Epithelial cell of prostate (primary cell): ENCODE measurements at regions not wholly inside any gene's neighbourhood (a gene's known extent, or its start where the extent isn't known, plus 50 kb on each side); places are given as distances from the start of the nearest gene placed in this dataset.

ENCODE experiments used
- DNase-seq: peaks from one replicate; pipeline ENCODE4 v3.0.0-alpha.2; 2011; ENCODE audit warnings: low read depth, low spot score
- H3K27ac ChIP-seq: fragments of 450-650 bp; 2 replicates; pipeline ENCODE4 v1.5.1; 2017; ENCODE audit warnings: mild to moderate bottlenecking

- no peak for DNase-seq
- no peak overlapping the region for H3K27ac ChIP-seq
These were observed 946.8 kb downstream of the OTOL1 start for GRCh38 chr3:162443376-162443775.

GRCh38 chr3:162468791-162469190 is 972.2 kb downstream of the OTOL1 start:
- H3K27ac ChIP-seq: no peak overlapping the region
- DNase-seq: no peak

- no peak for DNase-seq
- H3K27ac ChIP-seq: no peak overlapping the region
These were observed 990.5 kb downstream of the OTOL1 start for GRCh38 chr3:162487138-162487537.

- no peak for DNase-seq
- no peak overlapping the region for H3K27ac ChIP-seq
These were observed 993.2 kb downstream of the OTOL1 start for GRCh38 chr3:162489853-162490252.

GRCh38 chr3:162491952-162492351 is 995.3 kb downstream of the OTOL1 start:
- H3K27ac ChIP-seq: no peak overlapping the region
- DNase-seq: no peak

- DNase-seq: no peak
- H3K27ac ChIP-seq: no peak overlapping the region
These were observed 996.0 kb downstream of the OTOL1 start for GRCh38 chr3:162492446-162493081.

- no peak overlapping the region for H3K27ac ChIP-seq
These were observed 1002.0 kb downstream of the OTOL1 start for GRCh38 chr3:162498626-162499025.

GRCh38 chr3:162507397-162507796 is 1010.8 kb downstream of the OTOL1 start:
- no peak for DNase-seq

More at GRCh38 chr3:162498626-162499025, 1002.0 kb downstream of the OTOL1 start:
- no peak for DNase-seq

GRCh38 chr3:162512488-162512887 is 1015.9 kb downstream of the OTOL1 start:
- H3K27ac ChIP-seq: no peak overlapping the region
- DNase-seq: no peak

More at GRCh38 chr3:162507397-162507796, 1010.8 kb downstream of the OTOL1 start:
- no peak overlapping the region for H3K27ac ChIP-seq

- H3K27ac ChIP-seq: no peak overlapping the region
- DNase-seq: no peak
These were observed 1020.5 kb downstream of the OTOL1 start for GRCh38 chr3:162517110-162517509.

- DNase-seq: no peak
- H3K27ac ChIP-seq: no peak overlapping the region
These were observed 1025.1 kb downstream of the OTOL1 start for GRCh38 chr3:162521669-162522068.

GRCh38 chr3:162525066-162525742 is 1028.6 kb downstream of the OTOL1 start:
- no peak for DNase-seq
- H3K27ac ChIP-seq: no peak overlapping the region

- no peak for DNase-seq
- H3K27ac ChIP-seq: no peak overlapping the region
These were observed 1029.2 kb downstream of the OTOL1 start for GRCh38 chr3:162525771-162526170.

- DNase-seq: no peak
These were observed 1037.8 kb downstream of the OTOL1 start for GRCh38 chr3:162534431-162534830.

GRCh38 chr3:162538491-162538890 is 1041.9 kb downstream of the OTOL1 start:
- DNase-seq: no peak
- no peak overlapping the region for H3K27ac ChIP-seq

More at GRCh38 chr3:162534431-162534830, 1037.8 kb downstream of the OTOL1 start:
- H3K27ac ChIP-seq: no peak overlapping the region

GRCh38 chr3:162538906-162539305 is 1042.3 kb downstream of the OTOL1 start:
- H3K27ac ChIP-seq: no peak overlapping the region

GRCh38 chr3:162540421-162540820 is 1043.8 kb downstream of the OTOL1 start:
- no peak for DNase-seq

More at GRCh38 chr3:162538906-162539305, 1042.3 kb downstream of the OTOL1 start:
- DNase-seq: no peak

GRCh38 chr3:162541923-162542322 is 1045.3 kb downstream of the OTOL1 start:
- DNase-seq: no peak
- H3K27ac ChIP-seq: no peak overlapping the region

More at GRCh38 chr3:162540421-162540820, 1043.8 kb downstream of the OTOL1 start:
- no peak overlapping the region for H3K27ac ChIP-seq

- DNase-seq: no peak
These were observed 1047.6 kb downstream of the OTOL1 start for GRCh38 chr3:162544246-162544645.

GRCh38 chr3:162546910-162547309 is 1050.3 kb downstream of the OTOL1 start:
- DNase-seq: no peak
- H3K27ac ChIP-seq: no peak overlapping the region

More at GRCh38 chr3:162544246-162544645, 1047.6 kb downstream of the OTOL1 start:
- no peak overlapping the region for H3K27ac ChIP-seq

- DNase-seq: no peak
- H3K27ac ChIP-seq: no peak overlapping the region
These were observed 1050.7 kb downstream of the OTOL1 start for GRCh38 chr3:162547321-162547720.

GRCh38 chr3:162555761-162556160 is 1059.2 kb downstream of the OTOL1 start:
- H3K27ac ChIP-seq: no peak overlapping the region
- no peak for DNase-seq
